HCT116 (cell line): ENCODE measurements at regions not wholly inside any gene's neighbourhood (a gene's known extent, or its start where the extent isn't known, plus 50 kb on each side); places are given as distances from the start of the nearest gene placed in this dataset.

ENCODE experiments used
- ATF3 ChIP-seq: IDR thresholded peaks from 2 replicates; pipeline ENCODE4 v1.6.1; 2012
- CEBPB ChIP-seq: IDR thresholded peaks from 2 replicates; pipeline ENCODE4 v1.6.1; 2012; ENCODE audit warnings: low read depth
- CTCF ChIP-seq, 3 experiments: fragments of 200-600 bp in 1 of 3; sonication (generic) in 1 of 3; IDR thresholded peaks in 2 of 3; conservative IDR thresholded peaks in 1 of 3; 2 replicates each; pipeline ENCODE4 v1.5.1; 2012 to 2017; ENCODE audit warnings: low read depth in 2 of 3, low read length in 2 of 3, antibody characterized with exemption in 1 of 3, borderline replicate concordance in 1 of 3, control low read depth in 1 of 3, mild to moderate bottlenecking in 1 of 3, mixed read lengths in 1 of 3, mixed run types in 1 of 3, moderate library complexity in 1 of 3; ENCODE audit not compliant: insufficient read depth in 1 of 3
- EZH2 ChIP-seq: fragments of 200-600 bp; sonication (generic); IDR thresholded peaks from 2 replicates; pipeline ENCODE4 v1.6.1; 2017; ENCODE audit warnings: antibody characterized with exemption, mixed run types
- JUND ChIP-seq: IDR thresholded peaks from 2 replicates; pipeline ENCODE4 v1.6.1; 2012
- MAX ChIP-seq: IDR thresholded peaks from 2 replicates; pipeline ENCODE4 v1.6.1; 2012
- POLR2A ChIP-seq: IDR thresholded peaks from 2 replicates; pipeline ENCODE4 v1.7.0; 2011; ENCODE audit warnings: borderline replicate concordance; ENCODE audit not compliant: insufficient read depth, insufficient read length; ENCODE audit errors: extremely low read depth
- POLR2AphosphoS5 ChIP-seq: IDR thresholded peaks from 2 replicates; pipeline ENCODE4 v1.6.1; 2011; ENCODE audit warnings: mild to moderate bottlenecking, low read depth, low read length, moderate library complexity
- RAD21 ChIP-seq: IDR thresholded peaks from 2 replicates; pipeline ENCODE4 v1.6.1; 2012; ENCODE audit warnings: low read depth, mild to moderate bottlenecking
- REST ChIP-seq: IDR thresholded peaks from 2 replicates; pipeline ENCODE4 v1.6.1; 2012; ENCODE audit warnings: low read depth
- SIN3A ChIP-seq: IDR thresholded peaks from 2 replicates; pipeline ENCODE4 v1.6.1; 2012; ENCODE audit warnings: low read depth
- TCF7L2 ChIP-seq: IDR thresholded peaks from 2 replicates; pipeline ENCODE4 v1.7.0; 2011; ENCODE audit warnings: borderline replicate concordance, inconsistent platforms; ENCODE audit not compliant: insufficient read depth, insufficient read length; ENCODE audit errors: extremely low read depth
- ZFX ChIP-seq: fragments of 450-650 bp; IDR thresholded peaks from 2 replicates; pipeline ENCODE4 v1.6.1; 2017
- ZNF274 ChIP-seq: fragments of 200-500 bp; sonication (Bioruptor generic); IDR thresholded peaks from 2 replicates; pipeline ENCODE4 v1.6.1; 2014; ENCODE audit warnings: mild to moderate bottlenecking, low read depth, low read length, inconsistent platforms

- TF ChIP-seq POLR2AphosphoS5 (no peak), MAX (no peak), CTCF (IDR thresholded peaks at IDR 0.05 in 2 of 3, conservative IDR thresholded peaks at IDR 0.05 in 1 of 3; ENCODE audit: borderline replicate concordance in 1 of 3, insufficient read depth in 1 of 3, low read depth in 2 of 3, low read length in 2 of 3) (no peak), POLR2A (no peak), RAD21 (no peak), ATF3 (no peak), REST (no peak), ZNF274 (no peak), ZFX (no peak), SIN3A (no peak), TCF7L2 (no peak), CEBPB (no peak), EZH2 (no peak), JUND (no peak)
Measured at GRCh38 chrX:3219667-3220066, 126.8 kb downstream of the MXRA5 start.
